ENCODE measurements at regions not wholly inside any gene's neighbourhood (a gene's known extent, or its start where the extent isn't known, plus 50 kb on each side); places are given as distances from the start of the nearest gene placed in this dataset.

DNA sequence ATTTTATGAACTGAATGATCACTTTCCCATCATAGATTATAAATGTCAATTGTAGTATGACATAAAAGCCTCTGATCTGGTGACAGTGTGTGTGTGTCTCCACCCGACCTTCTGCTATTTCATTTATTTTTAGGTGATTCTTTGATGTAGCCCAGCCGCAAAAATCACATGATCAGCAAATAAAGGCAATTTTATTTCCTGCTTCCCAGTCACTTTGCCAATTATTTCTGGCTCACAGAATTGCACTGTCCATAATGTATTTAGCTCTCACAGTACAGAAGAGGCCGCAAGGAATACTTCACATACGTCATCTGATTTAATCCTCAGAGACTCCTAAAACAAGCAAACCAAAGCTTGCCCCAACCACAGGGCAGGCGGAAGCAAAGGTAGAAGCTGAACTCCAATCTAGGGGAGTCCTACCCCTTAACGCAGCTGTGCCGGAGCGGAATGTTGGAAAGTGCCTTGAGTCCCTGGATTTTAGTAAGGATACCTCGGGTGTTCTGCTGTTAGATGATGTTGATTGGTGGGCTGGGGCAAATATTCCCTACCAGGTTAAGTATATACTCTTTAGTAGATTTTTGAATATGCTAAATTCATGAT is 384.0 kb upstream of the IRX4 start:
- TF ChIP-seq, protein P1, sequence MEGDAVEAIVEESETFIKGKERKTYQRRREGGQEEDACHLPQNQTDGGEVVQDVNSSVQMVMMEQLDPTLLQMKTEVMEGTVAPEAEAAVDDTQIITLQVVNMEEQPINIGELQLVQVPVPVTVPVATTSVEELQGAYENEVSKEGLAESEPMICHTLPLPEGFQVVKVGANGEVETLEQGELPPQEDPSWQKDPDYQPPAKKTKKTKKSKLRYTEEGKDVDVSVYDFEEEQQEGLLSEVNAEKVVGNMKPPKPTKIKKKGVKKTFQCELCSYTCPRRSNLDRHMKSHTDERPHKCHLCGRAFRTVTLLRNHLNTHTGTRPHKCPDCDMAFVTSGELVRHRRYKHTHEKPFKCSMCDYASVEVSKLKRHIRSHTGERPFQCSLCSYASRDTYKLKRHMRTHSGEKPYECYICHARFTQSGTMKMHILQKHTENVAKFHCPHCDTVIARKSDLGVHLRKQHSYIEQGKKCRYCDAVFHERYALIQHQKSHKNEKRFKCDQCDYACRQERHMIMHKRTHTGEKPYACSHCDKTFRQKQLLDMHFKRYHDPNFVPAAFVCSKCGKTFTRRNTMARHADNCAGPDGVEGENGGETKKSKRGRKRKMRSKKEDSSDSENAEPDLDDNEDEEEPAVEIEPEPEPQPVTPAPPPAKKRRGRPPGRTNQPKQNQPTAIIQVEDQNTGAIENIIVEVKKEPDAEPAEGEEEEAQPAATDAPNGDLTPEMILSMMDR (IDR thresholded peaks at IDR 0.05; ENCODE audit: low read depth, low read length, poor library complexity, severe bottlenecking): no peak
- TF ChIP-seq EZH2phosphoT487 (IDR thresholded peaks at IDR 0.05; ENCODE audit: borderline replicate concordance, low read length): no peak

Measured in DOHH2 (cell line).